ENCODE measurements at regions not wholly inside any gene's neighbourhood (a gene's known extent, or its start where the extent isn't known, plus 50 kb on each side); places are given as distances from the start of the nearest gene placed in this dataset.
A peak's percentile ranks its signal among the peaks of the same experiment; 100 is the strongest.

- no peaks in the 10 kb centered on the region for H4K20me1 ChIP-seq (ENCODE audit: insufficient read depth, low read length)
- no peaks in the 10 kb centered on the region for H3K36me3 Mint-ChIP-seq
- H3K4me3 Mint-ChIP-seq = no peak overlapping the region
- H3K9ac ChIP-seq (ENCODE audit: insufficient read depth, low read length, poor library complexity, severe bottlenecking) = no peak overlapping the region
- no peak overlapping the region for H3K4me3 ChIP-seq (replicated peaks in 1 of 3; ENCODE audit: low read depth in 2 of 3, low read length in 3 of 3)
- TF ChIP-seq CTCF (IDR thresholded peaks at IDR 0.05) = no peak
- peaks cover 19% of the 10 kb centered on the region for H3K4me1 Mint-ChIP-seq
- H3K27me3 Mint-ChIP-seq (ENCODE audit: low read depth in 3 of 3) = no peaks in the 10 kb centered on the region
- no peak overlapping the region for H3K27ac ChIP-seq (ENCODE audit: low read depth in 1 of 2, low read length in 2 of 2)
- H3K27me3 ChIP-seq (ENCODE audit: control insufficient read depth in 2 of 2, insufficient read depth in 2 of 2, low read length in 2 of 2) = no peaks in the 10 kb centered on the region
- no peak overlapping the region for H2AFZ ChIP-seq (ENCODE audit: insufficient read depth, low read depth, low read length, poor library complexity, severe bottlenecking)
- intact Hi-C loops (cut with micrococcal nuclease) = no loop called here
- H3K27ac Mint-ChIP-seq = peak overlapping the region in 4 of 7 donors; percentile 21 to 65 (median 26)
- H3K4me2 ChIP-seq (replicated peaks; ENCODE audit: extremely low read depth, low read length, poor library complexity, severe bottlenecking) = no peak overlapping the region
- H3K36me3 ChIP-seq (replicated peaks in 1 of 2; ENCODE audit: control insufficient read depth in 1 of 2, insufficient read depth in 2 of 2, low read length in 2 of 2) = no peaks in the 10 kb centered on the region
- H3K4me1 ChIP-seq (ENCODE audit: control insufficient read depth in 1 of 2, insufficient read depth in 2 of 2, low read length in 2 of 2) = peaks cover 10 to 13% of the 10 kb centered on the region in 2 donors
- H3K9me3 Mint-ChIP-seq = peaks cover 0 to 5% (median 0%) of the 10 kb centered on the region in 7 donors
- no peaks in the 10 kb centered on the region for H3K79me2 ChIP-seq (ENCODE audit: insufficient read depth, low read length)
- no peak for DNase-seq
- no peaks in the 10 kb centered on the region for H3K9me3 ChIP-seq (replicated peaks in 1 of 2; ENCODE audit: control insufficient read depth in 1 of 2, insufficient read depth in 1 of 2, low read length in 2 of 2)
Measured at GRCh38 chr2:123737371-123737770, 287.7 kb upstream of the CNTNAP5 start.

- DNase-seq = peak; percentile 15 to 63 (median 52)
- Histone ChIP-seq H3K9ac (ENCODE audit: insufficient read depth, low read length, poor library complexity, severe bottlenecking) (no peak overlapping the region), H3K4me1 (ENCODE audit: control insufficient read depth in 1 of 2, insufficient read depth in 2 of 2, low read length in 2 of 2) (peaks cover 10 to 13% of the 10 kb centered on the region in 2 donors), H3K27me3 (ENCODE audit: control insufficient read depth in 2 of 2, insufficient read depth in 2 of 2, low read length in 2 of 2) (no peaks in the 10 kb centered on the region), H3K4me2 (replicated peaks; ENCODE audit: extremely low read depth, low read length, poor library complexity, severe bottlenecking) (peak overlapping the region; percentile 2), H2AFZ (ENCODE audit: insufficient read depth, low read depth, low read length, poor library complexity, severe bottlenecking) (no peak overlapping the region), H3K4me3 (replicated peaks in 1 of 3; ENCODE audit: low read depth in 2 of 3, low read length in 3 of 3) (peak overlapping the region in 1 of 3 experiments; percentile 28), H3K27ac (ENCODE audit: low read depth in 1 of 2, low read length in 2 of 2) (peak overlapping the region in 1 of 2 donors; percentile 56), H4K20me1 (ENCODE audit: insufficient read depth, low read length) (no peaks in the 10 kb centered on the region), H3K36me3 (replicated peaks in 1 of 2; ENCODE audit: control insufficient read depth in 1 of 2, insufficient read depth in 2 of 2, low read length in 2 of 2) (no peaks in the 10 kb centered on the region), H3K79me2 (ENCODE audit: insufficient read depth, low read length) (no peaks in the 10 kb centered on the region), H3K9me3 (replicated peaks in 1 of 2; ENCODE audit: control insufficient read depth in 1 of 2, insufficient read depth in 1 of 2, low read length in 2 of 2) (no peaks in the 10 kb centered on the region)
- peaks cover 19% of the 10 kb centered on the region for H3K4me1 Mint-ChIP-seq
- H3K9me3 Mint-ChIP-seq = peaks cover 0 to 5% (median 0%) of the 10 kb centered on the region in 7 donors
- peak overlapping the region in 6 of 7 donors; percentile 55 to 87 (median 85) for H3K27ac Mint-ChIP-seq
- H3K36me3 Mint-ChIP-seq = no peaks in the 10 kb centered on the region
- WGBS (ENCODE audit: insufficient coverage) = no CpG with 5 or more reads among the region's 1 CpG
- TF ChIP-seq CTCF (IDR thresholded peaks at IDR 0.05) = no peak
- H3K4me3 Mint-ChIP-seq = peak overlapping the region in 1 of 2 donors; percentile 78
- no peaks in the 10 kb centered on the region for H3K27me3 Mint-ChIP-seq (ENCODE audit: low read depth in 3 of 3)
- intact Hi-C loops (cut with micrococcal nuclease) = no loop called here
Measured at GRCh38 chr2:123738643-123739042, 286.4 kb upstream of the CNTNAP5 start.

All from CD14-positive monocyte (primary cell).